Activated CD4-positive, alpha-beta T cell treated with anti-CD3 and anti-CD28 coated beads, Interleukin-10, Interleukin-2, amounts not matched to agents 100 ng/mL and 50 ng/mL, durations not matched to agents 16 hours and 8 hours (primary cell): ENCODE measurements at regions not wholly inside any gene's neighbourhood (a gene's known extent, or its start where the extent isn't known, plus 50 kb on each side); places are given as distances from the start of the nearest gene placed in this dataset.

Experiments
- DNase-seq: peaks from one replicate; pipeline ENCODE4 v3.0.0-alpha.2; 2020

- peak; percentile 94 for DNase-seq
These were observed 106.5 kb downstream of the TPRA1 start for GRCh38 chr3:127483902-127484591.

- no peak for DNase-seq
These were observed 107.4 kb downstream of the TPRA1 start for GRCh38 chr3:127483005-127483641.

DNA sequence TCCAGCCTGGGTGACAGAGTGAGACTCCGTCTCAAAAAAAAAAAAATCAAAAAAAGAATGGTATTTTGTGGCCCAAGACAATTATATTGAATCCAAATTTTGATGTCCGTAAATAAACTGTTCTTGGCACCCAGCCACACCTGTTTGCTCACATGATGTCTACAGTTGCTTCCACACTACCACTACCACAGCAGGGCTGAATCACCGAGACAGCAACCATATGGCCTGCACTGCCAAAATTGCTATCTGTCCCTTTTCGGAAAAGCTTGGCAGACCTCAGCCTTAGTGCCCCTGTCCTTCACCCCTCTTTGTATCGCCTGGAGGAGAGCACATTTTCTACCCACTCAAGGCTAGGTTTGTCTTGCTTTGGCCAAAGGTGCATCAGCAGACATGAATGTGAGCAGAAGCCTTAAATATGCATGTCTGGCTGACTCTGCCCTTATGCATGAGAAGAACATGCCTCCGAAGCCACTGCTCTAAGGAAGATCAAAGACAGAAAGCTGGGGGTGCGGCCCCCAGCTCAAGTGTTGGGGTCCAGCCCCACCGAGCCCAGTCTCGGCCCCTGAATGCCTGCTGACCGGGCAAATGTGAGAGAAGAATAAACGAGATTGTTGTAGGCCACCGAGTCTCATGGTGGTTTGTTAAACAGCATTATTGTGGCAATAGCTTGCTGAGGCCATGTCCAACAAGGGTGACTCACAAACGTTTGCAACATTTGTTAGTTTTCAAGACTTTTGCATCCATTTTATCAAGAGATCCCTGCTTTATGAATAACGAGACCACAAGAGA lies 108.1 kb downstream of the TPRA1 start:
- no peak for DNase-seq

- DNase-seq: no peak
These were observed 110.2 kb downstream of the TPRA1 start for GRCh38 chr3:127480196-127480954.

DNA sequence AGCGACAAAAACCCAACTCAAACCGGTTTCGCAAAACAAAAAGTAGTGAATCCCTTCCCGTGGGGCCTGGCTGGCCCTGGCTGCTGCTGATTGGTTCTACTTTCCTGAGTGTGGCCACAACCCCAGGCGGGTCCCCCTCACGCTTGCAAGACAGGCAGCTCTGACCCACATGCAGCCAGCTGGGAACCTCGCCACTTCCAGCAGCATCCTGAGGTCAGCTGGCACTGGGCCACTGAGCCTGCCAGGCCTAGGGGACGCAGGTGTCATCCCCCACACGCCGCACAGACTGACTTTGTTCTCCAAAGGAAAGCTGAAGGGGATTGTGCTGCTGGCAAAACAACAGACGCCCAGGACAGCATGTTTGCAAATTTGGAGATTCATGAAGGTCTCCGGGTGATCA lies 111.1 kb downstream of the TPRA1 start:
- no peak for DNase-seq

- DNase-seq: no peak
These were observed 111.6 kb downstream of the TPRA1 start for GRCh38 chr3:127478922-127479321.

DNA sequence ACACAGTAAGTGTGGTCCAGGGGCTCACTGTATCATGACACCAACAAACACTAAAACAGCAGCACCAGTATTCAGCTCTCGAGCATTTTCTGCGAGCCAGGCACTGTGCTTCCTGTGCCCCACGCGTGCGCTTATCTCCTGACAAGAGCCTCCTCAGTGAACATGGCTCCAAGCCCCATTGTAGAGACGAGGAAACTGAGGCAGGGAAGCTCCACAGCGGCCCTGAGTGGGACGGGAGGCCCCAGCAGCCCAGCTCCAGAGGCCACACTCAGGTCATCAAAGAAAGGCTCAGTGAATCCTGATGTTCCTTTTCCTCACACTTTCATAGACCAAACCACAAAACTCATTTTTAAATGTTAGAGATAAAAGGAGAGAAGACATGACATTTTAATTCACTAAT lies 113.1 kb downstream of the TPRA1 start:
- DNase-seq: no peak

- DNase-seq: no peak
These were observed 113.6 kb downstream of the TPRA1 start for GRCh38 chr3:127476936-127477335.

GRCh38 chr3:127475975-127476705 lies 114.4 kb downstream of the TPRA1 start:
- DNase-seq: no peak

DNA sequence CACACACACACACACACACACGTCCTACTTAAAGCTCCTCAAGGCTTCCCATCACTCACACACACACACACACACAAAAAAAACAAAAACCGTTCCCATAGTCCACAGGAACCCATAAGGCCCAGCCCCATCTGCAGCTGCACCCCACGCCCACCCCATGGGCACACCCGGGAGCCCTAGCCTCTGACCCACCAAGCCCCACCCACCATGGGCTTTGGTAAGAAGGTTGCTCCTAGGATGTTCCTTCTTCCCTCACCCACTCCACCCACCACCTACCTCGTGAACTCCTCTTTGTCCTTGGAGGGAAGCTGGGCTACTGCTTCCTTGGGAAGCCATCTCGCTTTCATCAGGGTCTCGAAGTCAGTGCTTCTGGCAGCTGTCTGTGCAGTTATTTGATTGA lies 115.1 kb downstream of the TPRA1 start:
- DNase-seq: no peak

GRCh38 chr3:127473244-127474024 lies 117.1 kb downstream of the TPRA1 start:
- peak; percentile 34 for DNase-seq

- no peak for DNase-seq
These were observed 118.0 kb downstream of the TPRA1 start for GRCh38 chr3:127472506-127472905.

GRCh38 chr3:127471142-127471541 lies 119.4 kb downstream of the TPRA1 start:
- DNase-seq: no peak

DNA sequence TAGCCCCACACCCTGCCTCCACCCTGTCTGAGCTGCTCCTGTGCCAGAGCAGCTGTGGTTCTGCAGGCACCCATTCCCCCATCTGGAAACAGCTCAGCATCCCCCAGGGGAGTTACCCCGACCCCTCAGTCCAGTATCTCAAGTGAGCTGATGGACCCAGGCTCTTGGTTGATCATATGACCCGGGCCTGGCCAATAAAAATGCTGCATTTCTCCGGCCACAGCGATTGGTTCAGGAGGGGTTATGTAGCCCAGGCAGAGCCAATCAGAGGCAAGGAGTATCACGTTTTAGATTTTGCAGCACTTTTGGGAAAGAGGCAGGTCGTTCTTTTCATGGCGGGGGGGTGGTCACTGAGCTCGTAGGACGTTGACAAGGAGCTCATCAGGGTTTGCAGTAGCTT lies 120.8 kb downstream of the TPRA1 start:
- no peak for DNase-seq

- DNase-seq: peak; percentile 16
These were observed 123.1 kb downstream of the TPRA1 start for GRCh38 chr3:127467391-127467790.

DNA sequence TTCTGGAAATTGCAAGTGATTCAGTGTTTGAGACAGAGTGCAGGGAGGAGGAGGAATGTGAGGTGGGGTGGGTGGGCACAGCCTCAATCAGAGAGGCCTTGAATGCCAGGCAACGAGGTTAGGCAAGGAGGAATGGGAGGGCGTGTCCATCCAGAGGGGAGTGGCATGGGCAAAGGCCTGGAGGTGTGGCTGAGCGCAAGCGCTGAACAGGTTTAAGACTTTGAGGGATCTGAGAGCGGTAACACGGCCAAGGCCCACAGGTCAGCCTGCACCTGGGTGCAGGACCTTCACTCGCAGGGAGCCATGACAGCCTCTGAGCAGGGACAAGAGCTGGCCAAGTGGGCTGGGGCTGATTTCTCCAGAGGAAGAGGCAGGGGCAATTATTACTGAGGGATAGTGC lies 125.9 kb downstream of the TPRA1 start:
- DNase-seq: no peak

- DNase-seq: no peak
These were observed 128.3 kb downstream of the TPRA1 start for GRCh38 chr3:127462111-127462655.

- DNase-seq: no peak
These were observed 129.1 kb downstream of the TPRA1 start for GRCh38 chr3:127461286-127461910.

DNA sequence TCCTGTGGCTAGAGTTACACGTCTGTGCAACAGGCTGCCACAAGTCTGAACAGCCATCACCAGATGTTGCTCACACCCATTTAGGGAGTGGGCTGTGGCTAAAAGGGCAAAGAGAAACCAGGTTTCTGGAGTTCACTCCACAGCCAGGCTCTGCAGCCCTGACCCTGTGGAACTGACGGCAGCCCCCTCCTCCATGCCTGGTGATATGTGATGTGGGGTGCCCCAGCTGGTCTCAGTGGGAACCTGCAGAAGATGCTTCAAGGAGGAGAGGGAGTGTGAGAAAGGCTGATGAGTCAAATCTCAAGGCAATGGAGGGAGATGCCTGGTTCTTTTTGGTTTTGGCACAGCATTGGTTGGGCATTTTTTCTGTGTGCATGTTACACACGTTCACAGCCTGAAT lies 130.6 kb downstream of the TPRA1 start:
- DNase-seq: no peak

- no peak for DNase-seq
These were observed 131.6 kb downstream of the TPRA1 start for GRCh38 chr3:127458696-127459604.
